ENCODE measurements at regions not wholly inside any gene's neighbourhood (a gene's known extent, or its start where the extent isn't known, plus 50 kb on each side); places are given as distances from the start of the nearest gene placed in this dataset.

- Histone ChIP-seq H3K9ac (ENCODE audit: low read depth in 1 of 2, low read length in 2 of 2) (no peak overlapping the region), H3K36me3 (ENCODE audit: control insufficient read depth in 2 of 2, insufficient read depth in 2 of 2, low read length in 2 of 2) (no peaks in the 10 kb centered on the region), H3K4me1 (ENCODE audit: control insufficient read depth in 2 of 2, insufficient read depth in 2 of 2, low read length in 2 of 2) (no peaks in the 10 kb centered on the region), H3K9me3 (ENCODE audit: control insufficient read depth in 2 of 2, low read length in 2 of 2) (no peaks in the 10 kb centered on the region), H3K4me3 (ENCODE audit: low read length in 2 of 2) (no peak overlapping the region), H3K27me3 (ENCODE audit: control insufficient read depth in 2 of 2, insufficient read depth in 2 of 2, low read length in 2 of 2) (no peaks in the 10 kb centered on the region), H3K27ac (ENCODE audit: low read depth in 2 of 2, low read length in 2 of 2) (no peak overlapping the region)
Measured at GRCh38 chr2:234836271-234836670, 115.5 kb upstream of the SH3BP4 start.

GRCh38 chr2:234835738-234836137, 116.1 kb upstream of the SH3BP4 start:
- Histone ChIP-seq H3K27me3 (ENCODE audit: control insufficient read depth in 2 of 2, insufficient read depth in 2 of 2, low read length in 2 of 2) (no peaks in the 10 kb centered on the region), H3K4me1 (ENCODE audit: control insufficient read depth in 2 of 2, insufficient read depth in 2 of 2, low read length in 2 of 2) (no peaks in the 10 kb centered on the region), H3K4me3 (ENCODE audit: low read length in 2 of 2) (no peak overlapping the region), H3K9me3 (ENCODE audit: control insufficient read depth in 2 of 2, low read length in 2 of 2) (no peaks in the 10 kb centered on the region), H3K27ac (ENCODE audit: low read depth in 2 of 2, low read length in 2 of 2) (no peak overlapping the region), H3K36me3 (ENCODE audit: control insufficient read depth in 2 of 2, insufficient read depth in 2 of 2, low read length in 2 of 2) (no peaks in the 10 kb centered on the region), H3K9ac (ENCODE audit: low read depth in 1 of 2, low read length in 2 of 2) (no peak overlapping the region)

DNA sequence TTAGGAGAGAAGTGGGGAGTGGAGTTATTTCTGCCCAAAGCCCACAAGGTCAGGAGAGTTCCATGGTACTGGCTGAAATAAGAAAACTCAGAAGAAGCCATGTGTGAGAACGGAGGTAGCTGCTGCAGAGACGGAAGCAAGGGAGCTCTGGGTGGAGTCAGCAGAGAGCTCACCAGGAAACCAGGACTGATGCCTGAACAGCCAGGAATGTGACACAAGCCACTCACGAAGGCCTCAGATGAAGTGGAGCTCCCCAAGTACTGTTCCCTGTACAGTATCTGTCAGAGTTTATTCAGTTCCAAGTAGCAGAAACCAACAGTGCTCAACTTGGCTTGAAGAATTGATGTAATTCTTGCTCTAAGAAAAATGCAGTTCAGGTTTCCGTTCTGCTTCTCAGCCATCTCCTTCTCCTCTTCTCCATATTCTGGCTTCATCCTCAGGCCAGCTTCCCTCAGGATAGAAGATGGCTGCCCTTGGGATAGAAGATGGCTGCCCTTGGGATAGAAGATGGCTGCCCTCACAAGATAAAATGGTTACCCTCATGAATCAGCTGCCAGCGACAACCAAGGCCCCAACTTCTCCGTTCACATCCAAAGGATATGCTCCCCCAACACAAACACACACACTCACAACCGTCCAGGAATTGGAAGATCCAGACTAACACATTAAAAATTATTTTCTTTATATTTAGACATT, 117.4 kb upstream of the SH3BP4 start:
- Histone ChIP-seq H3K27me3 (ENCODE audit: control insufficient read depth in 2 of 2, insufficient read depth in 2 of 2, low read length in 2 of 2) (no peaks in the 10 kb centered on the region), H3K36me3 (ENCODE audit: control insufficient read depth in 2 of 2, insufficient read depth in 2 of 2, low read length in 2 of 2) (no peaks in the 10 kb centered on the region), H3K4me3 (ENCODE audit: low read length in 2 of 2) (no peak overlapping the region), H3K9ac (ENCODE audit: low read depth in 1 of 2, low read length in 2 of 2) (no peak overlapping the region), H3K4me1 (ENCODE audit: control insufficient read depth in 2 of 2, insufficient read depth in 2 of 2, low read length in 2 of 2) (no peaks in the 10 kb centered on the region), H3K27ac (ENCODE audit: low read depth in 2 of 2, low read length in 2 of 2) (no peak overlapping the region), H3K9me3 (ENCODE audit: control insufficient read depth in 2 of 2, low read length in 2 of 2) (no peaks in the 10 kb centered on the region)

- no peaks in the 10 kb centered on the region for H3K36me3 ChIP-seq (ENCODE audit: control insufficient read depth in 2 of 2, insufficient read depth in 2 of 2, low read length in 2 of 2)
- no peaks in the 10 kb centered on the region for H3K9me3 ChIP-seq (ENCODE audit: control insufficient read depth in 2 of 2, low read length in 2 of 2)
- no peaks in the 10 kb centered on the region for H3K4me1 ChIP-seq (ENCODE audit: control insufficient read depth in 2 of 2, insufficient read depth in 2 of 2, low read length in 2 of 2)
- no peaks in the 10 kb centered on the region for H3K27me3 ChIP-seq (ENCODE audit: control insufficient read depth in 2 of 2, insufficient read depth in 2 of 2, low read length in 2 of 2)
- no peak overlapping the region for H3K9ac ChIP-seq (ENCODE audit: low read depth in 1 of 2, low read length in 2 of 2)
- no peak overlapping the region for H3K4me3 ChIP-seq (ENCODE audit: low read length in 2 of 2)
- H3K27ac ChIP-seq (ENCODE audit: low read depth in 2 of 2, low read length in 2 of 2): no peak overlapping the region
Measured at GRCh38 chr2:234830853-234831252, 121.0 kb upstream of the SH3BP4 start.

DNA sequence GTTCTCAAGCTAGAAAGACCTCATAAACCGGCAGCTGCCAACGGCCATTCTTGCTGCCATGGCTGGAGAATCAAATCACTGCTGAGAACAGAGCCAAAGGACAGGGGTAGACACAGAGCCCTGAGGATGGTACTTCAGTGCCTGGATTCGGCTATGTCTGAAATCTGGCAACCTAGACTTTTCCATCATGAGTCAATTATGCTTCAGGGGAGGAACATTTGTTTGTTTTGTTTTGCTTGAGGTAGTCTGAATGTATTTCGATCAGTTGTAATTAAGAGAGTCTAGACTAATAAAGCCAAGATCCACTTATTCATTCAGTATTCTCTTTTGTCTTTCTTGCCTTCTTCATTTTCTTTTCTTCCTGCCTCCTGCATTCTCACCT, 122.8 kb upstream of the SH3BP4 start:
- H3K9ac ChIP-seq (ENCODE audit: low read depth in 1 of 2, low read length in 2 of 2): no peak overlapping the region
- H3K9me3 ChIP-seq (ENCODE audit: control insufficient read depth in 2 of 2, low read length in 2 of 2): no peaks in the 10 kb centered on the region
- no peaks in the 10 kb centered on the region for H3K27me3 ChIP-seq (ENCODE audit: control insufficient read depth in 2 of 2, insufficient read depth in 2 of 2, low read length in 2 of 2)
- H3K4me1 ChIP-seq (ENCODE audit: control insufficient read depth in 2 of 2, insufficient read depth in 2 of 2, low read length in 2 of 2): no peaks in the 10 kb centered on the region
- no peak overlapping the region for H3K4me3 ChIP-seq (ENCODE audit: low read length in 2 of 2)
- H3K36me3 ChIP-seq (ENCODE audit: control insufficient read depth in 2 of 2, insufficient read depth in 2 of 2, low read length in 2 of 2): no peaks in the 10 kb centered on the region
- no peak overlapping the region for H3K27ac ChIP-seq (ENCODE audit: low read depth in 2 of 2, low read length in 2 of 2)

DNA sequence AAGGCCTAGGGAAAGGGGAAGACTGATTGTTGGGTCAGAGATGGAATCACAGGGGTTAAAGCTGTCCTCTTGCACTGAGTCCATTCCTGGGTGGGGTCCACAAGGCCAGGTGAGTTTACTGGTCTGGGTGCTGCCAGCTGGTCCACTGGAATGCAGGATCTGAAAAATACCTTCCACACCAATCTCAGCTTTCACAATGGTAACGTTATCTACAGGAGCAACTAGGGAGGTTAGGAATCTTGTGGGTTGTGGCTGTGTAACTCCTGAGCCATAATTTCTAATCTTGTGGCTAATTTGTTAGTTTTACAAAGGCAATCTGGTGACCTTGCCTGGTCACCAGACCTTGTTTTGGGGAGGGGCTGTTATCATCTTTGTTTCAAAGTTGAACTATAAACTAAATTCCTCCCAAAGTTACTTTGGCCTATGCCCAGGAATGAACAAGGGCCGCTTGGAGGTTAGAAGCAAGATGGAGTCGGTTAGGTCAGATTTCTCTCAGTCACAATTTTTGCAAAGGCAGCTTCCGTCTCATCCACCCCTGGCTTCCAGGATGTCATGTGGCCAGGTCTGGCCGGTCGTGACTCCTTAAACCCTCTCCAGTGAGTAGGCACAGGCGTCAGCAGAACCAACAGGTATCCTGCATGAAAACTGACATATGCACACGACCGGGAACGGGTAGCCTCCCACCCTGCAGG, 123.3 kb upstream of the SH3BP4 start:
- Histone ChIP-seq H3K9ac (ENCODE audit: low read depth in 1 of 2, low read length in 2 of 2) (no peak overlapping the region), H3K4me1 (ENCODE audit: control insufficient read depth in 2 of 2, insufficient read depth in 2 of 2, low read length in 2 of 2) (no peaks in the 10 kb centered on the region), H3K9me3 (ENCODE audit: control insufficient read depth in 2 of 2, low read length in 2 of 2) (no peaks in the 10 kb centered on the region), H3K27me3 (ENCODE audit: control insufficient read depth in 2 of 2, insufficient read depth in 2 of 2, low read length in 2 of 2) (no peaks in the 10 kb centered on the region), H3K36me3 (ENCODE audit: control insufficient read depth in 2 of 2, insufficient read depth in 2 of 2, low read length in 2 of 2) (no peaks in the 10 kb centered on the region), H3K27ac (ENCODE audit: low read depth in 2 of 2, low read length in 2 of 2) (no peak overlapping the region), H3K4me3 (ENCODE audit: low read length in 2 of 2) (no peak overlapping the region)

DNA sequence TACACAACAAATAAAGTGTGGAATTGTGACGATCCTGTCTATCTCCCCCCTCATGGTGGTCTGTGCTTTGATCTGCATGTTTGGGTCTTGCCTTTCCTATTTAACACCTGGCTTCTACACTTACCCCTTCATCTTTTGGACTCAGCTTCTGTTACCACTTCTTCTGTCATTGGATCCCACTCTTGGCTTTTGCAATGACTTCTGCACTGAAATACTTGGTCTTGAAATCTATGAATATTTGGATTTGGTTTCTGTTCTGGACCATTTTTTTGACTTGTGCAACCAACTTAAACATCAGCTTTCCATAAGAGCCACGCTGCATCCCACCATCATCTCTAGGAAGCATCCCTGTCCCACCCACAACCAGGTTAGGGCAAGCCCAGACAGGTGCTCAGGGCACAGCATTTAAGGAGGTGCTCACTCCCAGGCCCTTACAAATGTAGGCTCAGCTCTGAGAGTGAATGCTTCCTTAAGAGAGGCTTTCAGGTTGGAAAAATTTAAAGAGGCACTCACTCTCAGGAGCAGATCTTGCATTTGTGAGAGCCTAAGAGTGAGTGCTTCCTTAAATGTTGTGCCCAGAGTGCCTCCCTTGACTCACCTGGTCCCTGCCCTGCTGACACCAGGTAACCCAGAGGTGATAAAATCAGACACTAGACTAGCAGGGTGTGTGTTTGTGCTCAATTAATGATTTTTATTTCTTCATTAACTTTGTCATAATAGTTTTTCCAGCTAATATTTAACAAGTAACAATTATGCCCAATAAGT, 124.5 kb upstream of the SH3BP4 start:
- Histone ChIP-seq H3K27me3 (ENCODE audit: control insufficient read depth in 2 of 2, insufficient read depth in 2 of 2, low read length in 2 of 2) (no peaks in the 10 kb centered on the region), H3K4me1 (ENCODE audit: control insufficient read depth in 2 of 2, insufficient read depth in 2 of 2, low read length in 2 of 2) (no peaks in the 10 kb centered on the region), H3K4me3 (ENCODE audit: low read length in 2 of 2) (no peak overlapping the region), H3K9me3 (ENCODE audit: control insufficient read depth in 2 of 2, low read length in 2 of 2) (no peaks in the 10 kb centered on the region), H3K9ac (ENCODE audit: low read depth in 1 of 2, low read length in 2 of 2) (no peak overlapping the region), H3K36me3 (ENCODE audit: control insufficient read depth in 2 of 2, insufficient read depth in 2 of 2, low read length in 2 of 2) (no peaks in the 10 kb centered on the region), H3K27ac (ENCODE audit: low read depth in 2 of 2, low read length in 2 of 2) (no peak overlapping the region)

DNA sequence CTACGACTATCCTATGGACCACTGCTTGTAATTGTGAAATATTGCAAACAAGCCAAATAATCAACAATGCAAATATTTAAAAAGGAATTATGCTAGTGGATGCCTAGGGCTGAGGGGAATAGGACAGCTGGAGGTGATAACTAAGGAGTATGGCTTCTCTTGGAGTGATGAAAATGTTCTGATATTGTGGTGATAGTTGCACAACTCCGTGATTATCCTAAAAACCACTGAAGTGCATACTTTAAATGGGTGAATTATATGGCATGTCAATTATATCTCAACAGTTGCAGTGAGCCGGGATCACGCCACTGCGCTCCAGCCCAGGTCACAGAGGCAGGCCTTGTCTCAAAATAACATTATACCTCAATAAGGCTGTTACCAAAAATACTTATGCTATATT, 125.1 kb upstream of the SH3BP4 start:
- H3K4me1 ChIP-seq (ENCODE audit: control insufficient read depth in 2 of 2, insufficient read depth in 2 of 2, low read length in 2 of 2): no peaks in the 10 kb centered on the region
- no peaks in the 10 kb centered on the region for H3K27me3 ChIP-seq (ENCODE audit: control insufficient read depth in 2 of 2, insufficient read depth in 2 of 2, low read length in 2 of 2)
- H3K36me3 ChIP-seq (ENCODE audit: control insufficient read depth in 2 of 2, insufficient read depth in 2 of 2, low read length in 2 of 2): no peaks in the 10 kb centered on the region
- H3K4me3 ChIP-seq (ENCODE audit: low read length in 2 of 2): no peak overlapping the region
- H3K27ac ChIP-seq (ENCODE audit: low read depth in 2 of 2, low read length in 2 of 2): no peak overlapping the region
- no peak overlapping the region for H3K9ac ChIP-seq (ENCODE audit: low read depth in 1 of 2, low read length in 2 of 2)
- no peaks in the 10 kb centered on the region for H3K9me3 ChIP-seq (ENCODE audit: control insufficient read depth in 2 of 2, low read length in 2 of 2)

DNA sequence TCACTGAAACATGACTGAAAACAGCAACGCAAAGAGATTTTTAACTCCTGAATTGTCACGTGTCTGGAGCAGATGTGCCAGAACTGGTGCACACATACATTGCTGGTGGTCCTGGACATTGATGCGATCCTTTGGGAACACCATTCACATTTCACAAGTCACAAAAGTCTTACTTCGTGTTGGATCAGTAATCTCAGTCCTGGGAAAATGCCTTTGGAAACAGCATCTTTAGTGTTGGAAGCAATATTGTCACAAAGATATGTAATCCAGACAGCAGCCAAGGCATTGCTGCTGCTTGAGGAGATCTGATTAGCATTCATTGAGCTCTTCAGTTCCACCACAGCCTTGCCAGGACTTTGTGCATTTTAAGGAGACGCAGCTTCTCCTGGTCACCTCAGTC, 126.2 kb upstream of the SH3BP4 start:
- Histone ChIP-seq H3K27me3 (ENCODE audit: control insufficient read depth in 2 of 2, insufficient read depth in 2 of 2, low read length in 2 of 2) (no peaks in the 10 kb centered on the region), H3K36me3 (ENCODE audit: control insufficient read depth in 2 of 2, insufficient read depth in 2 of 2, low read length in 2 of 2) (no peaks in the 10 kb centered on the region), H3K9me3 (ENCODE audit: control insufficient read depth in 2 of 2, low read length in 2 of 2) (no peaks in the 10 kb centered on the region), H3K9ac (ENCODE audit: low read depth in 1 of 2, low read length in 2 of 2) (no peak overlapping the region), H3K27ac (ENCODE audit: low read depth in 2 of 2, low read length in 2 of 2) (no peak overlapping the region), H3K4me1 (ENCODE audit: control insufficient read depth in 2 of 2, insufficient read depth in 2 of 2, low read length in 2 of 2) (no peaks in the 10 kb centered on the region), H3K4me3 (ENCODE audit: low read length in 2 of 2) (no peak overlapping the region)

DNA sequence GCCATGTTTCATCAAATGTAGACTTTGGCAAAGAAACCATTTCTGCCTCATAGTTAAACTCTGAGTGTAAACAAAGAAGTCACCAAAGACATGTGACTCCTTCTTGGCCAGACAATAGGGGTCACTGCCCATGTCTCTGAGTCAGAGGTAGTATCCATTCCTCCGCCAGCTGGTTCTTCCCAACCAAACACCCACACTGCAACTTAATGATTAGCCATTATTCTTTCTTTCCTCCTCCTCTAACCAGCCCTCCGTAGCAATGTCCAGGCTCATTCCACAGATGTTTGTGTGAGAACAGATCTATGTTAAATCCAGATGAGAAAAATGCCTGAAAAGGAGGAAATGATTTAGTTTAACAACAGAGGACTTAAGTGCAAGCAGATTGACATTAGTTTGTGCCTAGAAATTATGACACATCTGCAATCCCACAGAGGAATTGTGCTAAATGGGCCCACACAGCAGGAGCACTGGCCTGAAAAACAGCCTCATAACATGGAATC, 127.9 kb upstream of the SH3BP4 start:
- Histone ChIP-seq H3K9me3 (ENCODE audit: control insufficient read depth in 2 of 2, low read length in 2 of 2) (no peaks in the 10 kb centered on the region), H3K36me3 (ENCODE audit: control insufficient read depth in 2 of 2, insufficient read depth in 2 of 2, low read length in 2 of 2) (no peaks in the 10 kb centered on the region), H3K4me3 (ENCODE audit: low read length in 2 of 2) (no peak overlapping the region), H3K27ac (ENCODE audit: low read depth in 2 of 2, low read length in 2 of 2) (peak overlapping the region in 1 of 2 donors; percentile 34), H3K9ac (ENCODE audit: low read depth in 1 of 2, low read length in 2 of 2) (no peak overlapping the region), H3K27me3 (ENCODE audit: control insufficient read depth in 2 of 2, insufficient read depth in 2 of 2, low read length in 2 of 2) (no peaks in the 10 kb centered on the region), H3K4me1 (ENCODE audit: control insufficient read depth in 2 of 2, insufficient read depth in 2 of 2, low read length in 2 of 2) (no peaks in the 10 kb centered on the region)
